ENCODE measurements at regions not wholly inside any gene's neighbourhood (a gene's known extent, or its start where the extent isn't known, plus 50 kb on each side); places are given as distances from the start of the nearest gene placed in this dataset.

- CTCF ChIA-PET: no interaction called here
- Histone ChIP-seq H3K4ac (ENCODE audit: low read depth, low read length) (no peak overlapping the region), H4K8ac (ENCODE audit: low read depth in 2 of 2, low read length in 2 of 2) (no peak overlapping the region), H2BK5ac (ENCODE audit: low read depth, low read length, poor library complexity, severe bottlenecking) (no peak overlapping the region), H3K36me3 (ENCODE audit: control insufficient read depth, insufficient read depth, low read length) (no peaks in the 10 kb centered on the region), H3K4me2 (ENCODE audit: low read depth, low read length) (no peak overlapping the region), H4K5ac (ENCODE audit: low read depth, low read length) (no peak overlapping the region), H3K27ac (ENCODE audit: insufficient read depth, low read length) (no peak overlapping the region), H4K91ac (ENCODE audit: insufficient read depth, low read depth, low read length) (no peak overlapping the region), H3K56ac (ENCODE audit: extremely low read depth, insufficient read depth, low read length) (no peak overlapping the region), H3K23ac (ENCODE audit: low read depth, low read length) (no peak overlapping the region), H3K27me3 (ENCODE audit: control insufficient read depth, insufficient read depth, low read length) (no peaks in the 10 kb centered on the region), H2BK120ac (ENCODE audit: low read depth, low read length) (no peak overlapping the region), H3K9me3 (ENCODE audit: control insufficient read depth, insufficient read depth, low read length) (0 out of 2 replicates have a peak, but pooled peaks cover 2% of the 10 kb centered on the region), H2BK15ac (ENCODE audit: low read depth, low read length) (no peak overlapping the region), H2BK20ac (ENCODE audit: low read depth, low read length) (no peak overlapping the region), H3K9me1 (ENCODE audit: insufficient read depth, low read length) (no peaks in the 10 kb centered on the region), H2AK5ac (ENCODE audit: low read depth, low read length) (no peak overlapping the region), H3K14ac (replicated peaks; ENCODE audit: low read depth, low read length) (no peak overlapping the region), H4K20me1 (ENCODE audit: insufficient read depth, low read length) (no peaks in the 10 kb centered on the region), H3K4me3 (ENCODE audit: insufficient read depth, low read depth, low read length) (no peak overlapping the region), H2AFZ (replicated peaks; ENCODE audit: low read length, poor library complexity) (no peak overlapping the region), H2AK9ac (replicated peaks; ENCODE audit: low read depth, low read length, poor library complexity) (no peak overlapping the region), H3K9ac (ENCODE audit: low read depth, low read length) (no peak overlapping the region), H3K79me1 (ENCODE audit: low read depth in 1 of 2, low read length in 2 of 2) (no peaks in the 10 kb centered on the region), H3K4me1 (ENCODE audit: control insufficient read depth, insufficient read depth, low read length) (no peaks in the 10 kb centered on the region), H3K18ac (ENCODE audit: low read depth, low read length) (no peak overlapping the region)
- BruUV-seq (replicated peaks): no TSS peak
- no CpG with 5 or more reads among the region's 1 CpG for WGBS, 2 experiments (ENCODE audit: extremely low coverage in 2 of 2, insufficient read length in 1 of 2)
- DNase-seq (no peak), ATAC-seq (ENCODE audit: low read depth) (no peak)
- intact Hi-C loops (cut with micrococcal nuclease): no loop called here
- dilution Hi-C loops (cut with HindIII; ENCODE audit: low sequenced_read_pairs, unreplicated experiment): no loop called here
- POLR2A ChIA-PET (ENCODE audit: unreplicated experiment): no interaction called here
- in situ Hi-C loops (cut with MboI; ENCODE audit: low sequenced_read_pairs): no loop called here
- TF ChIP-seq MAZ (IDR thresholded peaks at IDR 0.05; ENCODE audit: borderline replicate concordance, low read depth, low read length): no peak
- no peak for TF ChIP-seq CEBPB (IDR thresholded peaks at IDR 0.05; ENCODE audit: low read depth, low read length)
- TF ChIP-seq, protein P1, sequence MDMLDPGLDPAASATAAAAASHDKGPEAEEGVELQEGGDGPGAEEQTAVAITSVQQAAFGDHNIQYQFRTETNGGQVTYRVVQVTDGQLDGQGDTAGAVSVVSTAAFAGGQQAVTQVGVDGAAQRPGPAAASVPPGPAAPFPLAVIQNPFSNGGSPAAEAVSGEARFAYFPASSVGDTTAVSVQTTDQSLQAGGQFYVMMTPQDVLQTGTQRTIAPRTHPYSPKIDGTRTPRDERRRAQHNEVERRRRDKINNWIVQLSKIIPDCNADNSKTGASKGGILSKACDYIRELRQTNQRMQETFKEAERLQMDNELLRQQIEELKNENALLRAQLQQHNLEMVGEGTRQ (IDR thresholded peaks at IDR 0.05; ENCODE audit: low read depth, low read length): no peak
- TF ChIP-seq RAD21 (IDR thresholded peaks at IDR 0.05; ENCODE audit: low read length): no peak
- no peak for TF ChIP-seq SMC3 (IDR thresholded peaks at IDR 0.05; ENCODE audit: low read depth, low read length)
- no peak for TF ChIP-seq CHD1 (IDR thresholded peaks at IDR 0.05; ENCODE audit: low read depth, low read length)
- TF ChIP-seq, protein P2, sequence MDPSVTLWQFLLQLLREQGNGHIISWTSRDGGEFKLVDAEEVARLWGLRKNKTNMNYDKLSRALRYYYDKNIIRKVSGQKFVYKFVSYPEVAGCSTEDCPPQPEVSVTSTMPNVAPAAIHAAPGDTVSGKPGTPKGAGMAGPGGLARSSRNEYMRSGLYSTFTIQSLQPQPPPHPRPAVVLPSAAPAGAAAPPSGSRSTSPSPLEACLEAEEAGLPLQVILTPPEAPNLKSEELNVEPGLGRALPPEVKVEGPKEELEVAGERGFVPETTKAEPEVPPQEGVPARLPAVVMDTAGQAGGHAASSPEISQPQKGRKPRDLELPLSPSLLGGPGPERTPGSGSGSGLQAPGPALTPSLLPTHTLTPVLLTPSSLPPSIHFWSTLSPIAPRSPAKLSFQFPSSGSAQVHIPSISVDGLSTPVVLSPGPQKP (IDR thresholded peaks at IDR 0.05; ENCODE audit: borderline replicate concordance, low read depth, low read length): no peak
- TF ChIP-seq MXI1 (IDR thresholded peaks at IDR 0.05; ENCODE audit: borderline replicate concordance, low read depth, low read length): no peak
- TF ChIP-seq CTCF (conservative IDR thresholded peaks at IDR 0.05; ENCODE audit: low read depth, low read length): no peak
- no peak for TF ChIP-seq NFE2L2 (IDR thresholded peaks at IDR 0.05; ENCODE audit: low read depth, low read length)
Observed at GRCh38 chr20:11072982-11073381, 399.2 kb upstream of the JAG1 start.
